ENCODE measurements at regions not wholly inside any gene's neighbourhood (a gene's known extent, or its start where the extent isn't known, plus 50 kb on each side); places are given as distances from the start of the nearest gene placed in this dataset.
A peak's percentile ranks its signal among the peaks of the same experiment; 100 is the strongest.

GRCh38 chr10:61188691-61189090 lies 244.7 kb upstream of the RHOBTB1 start:
- no peak for TF ChIP-seq CTCF (conservative IDR thresholded peaks at IDR 0.05)
- H3K27ac ChIP-seq: no peak overlapping the region

GRCh38 chr10:61188101-61188500 lies 244.1 kb upstream of the RHOBTB1 start:
- no peak overlapping the region for H3K27ac ChIP-seq
- no peak for TF ChIP-seq CTCF (conservative IDR thresholded peaks at IDR 0.05)

GRCh38 chr10:61187601-61188000 lies 243.6 kb upstream of the RHOBTB1 start:
- no peak overlapping the region for H3K27ac ChIP-seq
- no peak for TF ChIP-seq CTCF (conservative IDR thresholded peaks at IDR 0.05)

GRCh38 chr10:61186408-61186807 lies 242.4 kb upstream of the RHOBTB1 start:
- no peak overlapping the region for H3K27ac ChIP-seq
- no peak for TF ChIP-seq CTCF (conservative IDR thresholded peaks at IDR 0.05)

- no peak for TF ChIP-seq CTCF (conservative IDR thresholded peaks at IDR 0.05)
- no peak overlapping the region for H3K27ac ChIP-seq
Measured at GRCh38 chr10:61184429-61184828, 240.4 kb upstream of the RHOBTB1 start.

GRCh38 chr10:61183967-61184366 lies 240.0 kb upstream of the RHOBTB1 start:
- H3K27ac ChIP-seq: no peak overlapping the region
- TF ChIP-seq CTCF (conservative IDR thresholded peaks at IDR 0.05): no peak

GRCh38 chr10:61181832-61182231 lies 237.8 kb upstream of the RHOBTB1 start:
- no peak overlapping the region for H3K27ac ChIP-seq
- no peak for TF ChIP-seq CTCF (conservative IDR thresholded peaks at IDR 0.05)

- H3K27ac ChIP-seq: peak overlapping the region; percentile 92
- no peak for TF ChIP-seq CTCF (conservative IDR thresholded peaks at IDR 0.05)
Measured at GRCh38 chr10:61179771-61180170, 235.8 kb upstream of the RHOBTB1 start.

All from VCaP (cell line).